KG1 (cell line): ENCODE measurements at regions not wholly inside any gene's neighbourhood (a gene's known extent, or its start where the extent isn't known, plus 50 kb on each side); places are given as distances from the start of the nearest gene placed in this dataset.

Experiments used
- DNase-seq: peaks from one replicate; lab custom pipeline; 2025; lab: John Stamatoyannopoulos, UW

- DNase-seq = no peak
These were observed 135.6 kb downstream of the ACTL7B start for GRCh38 chr9:108720191-108720642.

GRCh38 chr9:108710424-108710823 lies 145.4 kb downstream of the ACTL7B start:
- no peak for DNase-seq

- DNase-seq = no peak
These were observed 145.8 kb downstream of the ACTL7B start for GRCh38 chr9:108709997-108710396.

- DNase-seq = no peak
These were observed 146.7 kb downstream of the ACTL7B start for GRCh38 chr9:108709126-108709525.

- no peak for DNase-seq
These were observed 147.3 kb downstream of the ACTL7B start for GRCh38 chr9:108708448-108708847.

GRCh38 chr9:108707120-108707519 lies 148.7 kb downstream of the ACTL7B start:
- DNase-seq = no peak

GRCh38 chr9:108704156-108704852 lies 151.5 kb downstream of the ACTL7B start:
- no peak for DNase-seq

GRCh38 chr9:108703429-108703828 lies 152.4 kb downstream of the ACTL7B start:
- DNase-seq = no peak

GRCh38 chr9:108702681-108703080 lies 153.1 kb downstream of the ACTL7B start:
- no peak for DNase-seq

GRCh38 chr9:108698801-108699200 lies 157.0 kb downstream of the ACTL7B start:
- DNase-seq = no peak

GRCh38 chr9:108698231-108698630 lies 157.6 kb downstream of the ACTL7B start:
- DNase-seq = no peak

GRCh38 chr9:108696156-108696555 lies 159.6 kb downstream of the ACTL7B start:
- DNase-seq = no peak

GRCh38 chr9:108694170-108694569 lies 161.6 kb downstream of the ACTL7B start:
- DNase-seq = no peak

GRCh38 chr9:108691614-108692013 lies 164.2 kb downstream of the ACTL7B start:
- no peak for DNase-seq

- no peak for DNase-seq
These were observed 167.1 kb downstream of the ACTL7B start for GRCh38 chr9:108688676-108689075.

GRCh38 chr9:108688051-108688450 lies 167.7 kb downstream of the ACTL7B start:
- DNase-seq = no peak

- no peak for DNase-seq
These were observed 168.5 kb downstream of the ACTL7B start for GRCh38 chr9:108687006-108687987.

- no peak for DNase-seq
These were observed 171.3 kb downstream of the ACTL7B start for GRCh38 chr9:108684288-108685025.

- no peak for DNase-seq
These were observed 172.5 kb downstream of the ACTL7B start for GRCh38 chr9:108683245-108683644.

GRCh38 chr9:108681851-108682590 lies 173.8 kb downstream of the ACTL7B start:
- no peak for DNase-seq

GRCh38 chr9:108680946-108681345 lies 174.8 kb downstream of the ACTL7B start:
- no peak for DNase-seq

- DNase-seq = no peak
These were observed 178.0 kb downstream of the ACTL7B start for GRCh38 chr9:108677776-108678175.
